Fibroblast of villous mesenchyme (primary cell): ENCODE measurements at regions not wholly inside any gene's neighbourhood (a gene's known extent, or its start where the extent isn't known, plus 50 kb on each side); places are given as distances from the start of the nearest gene placed in this dataset.

Source experiments
- DNase-seq: peaks from one replicate; pipeline ENCODE4 v3.0.0-alpha.2; 2010; ENCODE audit warnings: low read depth
- H3K4me3 ChIP-seq: 2 replicates; pipeline ENCODE4 v1.5.1; 2011; ENCODE audit warnings: low read depth, mild to moderate bottlenecking, low read length
- CTCF ChIP-seq: IDR thresholded peaks from 2 replicates; pipeline ENCODE4 v1.5.1; 2012; ENCODE audit warnings: low read depth, mild to moderate bottlenecking, low read length; ENCODE audit not compliant: insufficient read depth

- DNase-seq, result no peak
- no peak for TF ChIP-seq CTCF
- H3K4me3 ChIP-seq, result no peak overlapping the region
Measured at GRCh38 chr2:196410008-196410407, 229.5 kb upstream of the CCDC150 start.

- TF ChIP-seq CTCF, result no peak
- no peak for DNase-seq
- H3K4me3 ChIP-seq, result no peak overlapping the region
Measured at GRCh38 chr2:196413821-196414274, 225.7 kb upstream of the CCDC150 start.

- H3K4me3 ChIP-seq, result no peak overlapping the region
- no peak for TF ChIP-seq CTCF
- DNase-seq, result no peak
Measured at GRCh38 chr2:196415384-196415783, 224.1 kb upstream of the CCDC150 start.

GRCh38 chr2:196420143-196420542, 219.4 kb upstream of the CCDC150 start:
- H3K4me3 ChIP-seq, result no peak overlapping the region
- TF ChIP-seq CTCF, result no peak
- no peak for DNase-seq

- no peak for TF ChIP-seq CTCF
- DNase-seq, result no peak
- H3K4me3 ChIP-seq, result no peak overlapping the region
Measured at GRCh38 chr2:196421880-196422279, 217.6 kb upstream of the CCDC150 start.

- no peak for DNase-seq
- no peak overlapping the region for H3K4me3 ChIP-seq
- no peak for TF ChIP-seq CTCF
Measured at GRCh38 chr2:196422361-196422760, 217.2 kb upstream of the CCDC150 start.

- TF ChIP-seq CTCF, result no peak
- no peak for DNase-seq
- H3K4me3 ChIP-seq, result no peak overlapping the region
Measured at GRCh38 chr2:196426122-196426521, 213.4 kb upstream of the CCDC150 start.
